A673 (cell line): ENCODE measurements at regions not wholly inside any gene's neighbourhood (a gene's known extent, or its start where the extent isn't known, plus 50 kb on each side); places are given as distances from the start of the nearest gene placed in this dataset.

Source experiments
- BruUV-seq: library from RNA; stranded (reverse); fragments of 400-500 nt; replicated peaks from 2 replicates; lab custom pipeline; 2021; lab: Mats Ljungman, UMichigan
- CTCF ChIA-PET: fragments of 300-600 bp; sonication (Branson Sonifier 250); formaldehyde crosslinking; loops from one replicate; lab custom pipeline; 2022; ENCODE audit warnings: antibody characterized with exemption; lab: Charles Lee
- POLR2A ChIA-PET: fragments of 300-600 bp; sonication (Branson Sonifier 250); formaldehyde crosslinking; loops from one replicate; lab custom pipeline; 2022; ENCODE audit warnings: antibody characterized with exemption; ENCODE audit not compliant: low non-redundant PET; lab: Charles Lee
- DNase-seq: peaks from one replicate; pipeline ENCODE4 v3.0.0-alpha.2; 2015; ENCODE audit warnings: low spot score
- H3K27ac ChIP-seq: fragments of 200-600 bp; sonication (generic); 2 replicates; pipeline ENCODE4 v1.5.1; 2016; ENCODE audit warnings: mixed run types, low read depth, mild to moderate bottlenecking, mixed read lengths, antibody characterized with exemption, low read length; ENCODE audit not compliant: poor library complexity, severe bottlenecking
- H3K27me3 ChIP-seq: fragments of 200-600 bp; sonication (generic); replicated peaks from 2 replicates; pipeline ENCODE4 v1.6.1; 2017; ENCODE audit warnings: mixed run types, low read depth, mild to moderate bottlenecking, mixed read lengths, antibody characterized with exemption, low read length; ENCODE audit not compliant: insufficient read depth, poor library complexity
- H3K36me3 ChIP-seq: fragments of 200-600 bp; sonication (generic); 2 replicates; pipeline ENCODE4 v1.6.1; 2016; ENCODE audit warnings: mixed run types, mild to moderate bottlenecking, mixed read lengths, antibody characterized with exemption, low read length; ENCODE audit not compliant: insufficient read depth, poor library complexity, severe bottlenecking
- H3K4me1 ChIP-seq: fragments of 200-600 bp; sonication (generic); 2 replicates; pipeline ENCODE4 v1.6.1; 2017; ENCODE audit warnings: mixed run types, mild to moderate bottlenecking, mixed read lengths, antibody characterized with exemption, low read length; ENCODE audit not compliant: insufficient read depth, poor library complexity, severe bottlenecking
- H3K4me3 ChIP-seq: fragments of 200-600 bp; sonication (generic); 2 replicates; pipeline ENCODE4 v1.5.1; 2016; ENCODE audit warnings: low read depth, mixed run types, mild to moderate bottlenecking, mixed read lengths, low read length; ENCODE audit not compliant: poor library complexity, severe bottlenecking
- H3K9me3 ChIP-seq: fragments of 200-600 bp; sonication (generic); 2 replicates; pipeline ENCODE4 v1.6.1; 2016; ENCODE audit warnings: mixed run types, low read depth, mild to moderate bottlenecking, mixed read lengths, antibody characterized with exemption, low read length; ENCODE audit not compliant: poor library complexity, severe bottlenecking
- EZH2 ChIP-seq: fragments of 200-600 bp; sonication (generic); IDR thresholded peaks from 2 replicates; pipeline ENCODE4 v1.6.1; 2017; ENCODE audit warnings: borderline replicate concordance, low read depth, mild to moderate bottlenecking, mixed read lengths, antibody characterized with exemption, low read length; ENCODE audit not compliant: poor library complexity, severe bottlenecking
- intact Hi-C: fragments of 100-400 bp; cut with micrococcal nuclease; formaldehyde crosslinking; loops from one replicate; pipeline ENCODE4 v1.10.0; 2022; ENCODE audit not compliant: unreplicated experiment
- TF ChIP-seq, protein P1 (sequence below): fragments of 300-800, 200-600 bp; sonication (generic); conservative IDR thresholded peaks from 2 replicates; pipeline ENCODE4 v1.5.1; 2017; ENCODE audit warnings: low read depth, mild to moderate bottlenecking, antibody characterized with exemption, low read length, moderate library complexity, mixed read lengths

DNA sequence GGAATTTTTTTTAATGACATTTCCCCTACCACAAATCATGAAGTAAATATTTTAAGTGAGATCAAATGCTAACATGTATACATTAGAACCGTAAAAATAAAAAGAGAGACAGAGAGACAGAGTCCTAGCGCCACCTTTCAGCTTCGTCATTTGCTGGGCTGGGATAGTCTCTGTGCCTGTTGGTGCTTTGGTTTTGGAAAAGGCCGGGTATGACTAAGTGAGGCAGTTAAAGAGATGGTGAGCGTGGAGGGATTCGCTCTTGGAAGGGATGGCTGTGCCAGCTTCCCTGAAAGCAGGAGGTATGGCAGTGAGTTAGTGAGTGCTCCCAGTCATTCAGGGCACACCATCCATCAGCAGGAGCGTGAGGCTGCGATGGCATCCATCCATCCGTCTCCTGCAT is 729.6 kb upstream of the WWC1 start:
- H3K27me3 ChIP-seq = no peaks in the 10 kb centered on the region
- H3K27ac ChIP-seq = no peak overlapping the region
- intact Hi-C loops = loop anchor here (10.0 kb wide), 2 partner anchors 507 to 1927 kb away; no protein-coding TSS in a partner anchor
- H3K36me3 ChIP-seq = no peaks in the 10 kb centered on the region
- CTCF ChIA-PET = no interaction called here
- no TSS peak for BruUV-seq
- H3K9me3 ChIP-seq = no peaks in the 10 kb centered on the region
- peaks cover 20% of the 10 kb centered on the region for H3K4me1 ChIP-seq
- no peak for DNase-seq
- POLR2A ChIA-PET = no interaction called here
- TF ChIP-seq, protein P1, sequence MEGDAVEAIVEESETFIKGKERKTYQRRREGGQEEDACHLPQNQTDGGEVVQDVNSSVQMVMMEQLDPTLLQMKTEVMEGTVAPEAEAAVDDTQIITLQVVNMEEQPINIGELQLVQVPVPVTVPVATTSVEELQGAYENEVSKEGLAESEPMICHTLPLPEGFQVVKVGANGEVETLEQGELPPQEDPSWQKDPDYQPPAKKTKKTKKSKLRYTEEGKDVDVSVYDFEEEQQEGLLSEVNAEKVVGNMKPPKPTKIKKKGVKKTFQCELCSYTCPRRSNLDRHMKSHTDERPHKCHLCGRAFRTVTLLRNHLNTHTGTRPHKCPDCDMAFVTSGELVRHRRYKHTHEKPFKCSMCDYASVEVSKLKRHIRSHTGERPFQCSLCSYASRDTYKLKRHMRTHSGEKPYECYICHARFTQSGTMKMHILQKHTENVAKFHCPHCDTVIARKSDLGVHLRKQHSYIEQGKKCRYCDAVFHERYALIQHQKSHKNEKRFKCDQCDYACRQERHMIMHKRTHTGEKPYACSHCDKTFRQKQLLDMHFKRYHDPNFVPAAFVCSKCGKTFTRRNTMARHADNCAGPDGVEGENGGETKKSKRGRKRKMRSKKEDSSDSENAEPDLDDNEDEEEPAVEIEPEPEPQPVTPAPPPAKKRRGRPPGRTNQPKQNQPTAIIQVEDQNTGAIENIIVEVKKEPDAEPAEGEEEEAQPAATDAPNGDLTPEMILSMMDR = peak; percentile 20; the same call in 1 of the 2 replicates
- no peak for TF ChIP-seq EZH2
- no peak overlapping the region for H3K4me3 ChIP-seq

DNA sequence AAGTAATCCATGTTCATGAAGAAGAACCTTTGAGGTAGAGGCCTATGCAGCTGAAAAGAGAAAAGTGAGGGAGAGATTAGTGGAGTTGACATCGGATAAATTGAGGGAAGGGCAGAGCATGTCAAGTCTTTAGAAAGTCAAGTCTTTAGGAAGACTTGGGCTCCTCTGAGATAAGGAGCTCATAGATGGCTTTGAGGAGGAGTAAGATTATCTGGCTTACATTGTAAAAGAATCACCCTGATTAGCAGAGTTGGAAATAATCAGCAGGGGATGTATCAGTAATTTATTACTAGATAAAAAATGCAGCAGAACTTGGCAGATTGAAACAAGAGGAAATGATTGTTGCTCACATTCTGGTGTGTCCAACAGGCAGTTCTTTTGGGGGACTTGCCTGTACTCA is 727.2 kb upstream of the WWC1 start:
- CTCF ChIA-PET = no interaction called here

DNA sequence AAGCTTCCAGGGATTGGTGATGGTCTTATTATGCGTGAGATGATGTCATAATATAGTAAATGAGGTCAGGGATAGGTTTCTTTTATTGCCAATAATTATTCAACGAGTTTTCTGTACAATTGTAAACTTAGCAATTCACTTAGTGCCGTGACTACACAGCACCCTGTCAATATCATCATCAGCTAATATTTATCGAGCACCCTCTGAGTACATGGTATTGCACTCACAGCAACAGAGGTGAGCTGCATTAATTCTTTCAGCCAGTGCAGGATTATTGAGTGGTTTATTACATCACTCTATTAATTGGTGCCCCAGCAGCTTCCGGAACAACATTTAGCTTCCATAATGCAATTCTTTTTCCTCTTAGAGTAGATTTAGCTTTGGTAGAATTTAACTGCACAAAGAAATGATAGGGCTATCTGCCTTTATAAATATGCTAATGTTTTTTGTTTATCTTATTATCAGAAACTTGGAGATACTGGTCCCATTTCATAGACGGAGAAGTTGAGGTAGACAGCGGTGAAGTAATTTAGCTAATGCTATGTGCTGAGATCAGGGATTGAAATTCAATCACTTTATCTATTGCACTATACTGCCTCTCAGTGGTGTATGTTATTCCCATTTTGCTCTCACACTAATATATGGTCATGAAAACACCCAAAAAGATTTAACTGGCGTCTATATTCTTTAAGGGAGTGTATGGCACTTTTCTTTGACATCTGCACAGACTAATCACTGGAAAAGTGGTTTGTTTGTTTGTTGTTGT is 726.1 kb upstream of the WWC1 start:
- H3K4me3 ChIP-seq = no peak overlapping the region
- H3K4me1 ChIP-seq = peaks cover 14% of the 10 kb centered on the region
- BruUV-seq = no TSS peak
- H3K36me3 ChIP-seq = no peaks in the 10 kb centered on the region
- TF ChIP-seq EZH2 = no peak
- TF ChIP-seq, protein P1 = peak; percentile 57
- intact Hi-C loops = loop anchor here (10.0 kb wide), 2 partner anchors 511 to 1931 kb away; no protein-coding TSS in a partner anchor
- DNase-seq = peak; percentile 59
- CTCF ChIA-PET = interaction anchor here (0.6 to 0.8 kb wide), 2 partner anchors 304 to 655 kb away, joined by 3 to 4 read pairs; no protein-coding TSS in a partner anchor
- no peaks in the 10 kb centered on the region for H3K9me3 ChIP-seq
- H3K27me3 ChIP-seq = no peaks in the 10 kb centered on the region
- POLR2A ChIA-PET = interaction anchor here (0.6 kb wide), 1 partner anchor 343 kb away, joined by 19 read pairs; no protein-coding TSS in a partner anchor
- H3K27ac ChIP-seq = no peak overlapping the region

More for the DNA sequence above, 727.2 kb upstream of the WWC1 start:
- no TSS peak for BruUV-seq
- POLR2A ChIA-PET = no interaction called here
- H3K4me3 ChIP-seq = no peak overlapping the region
- peaks cover 13% of the 10 kb centered on the region for H3K4me1 ChIP-seq
- H3K36me3 ChIP-seq = no peaks in the 10 kb centered on the region
- intact Hi-C loops = loop anchor here (10.0 kb wide), 2 partner anchors 509 to 1929 kb away; no protein-coding TSS in a partner anchor
- H3K27ac ChIP-seq = no peak overlapping the region
- DNase-seq = no peak
- no peaks in the 10 kb centered on the region for H3K27me3 ChIP-seq
- TF ChIP-seq, protein P1 = no peak
- TF ChIP-seq EZH2 = no peak
- H3K9me3 ChIP-seq = no peaks in the 10 kb centered on the region
